AG04449 (cell line): ENCODE measurements at regions not wholly inside any gene's neighbourhood (a gene's known extent, or its start where the extent isn't known, plus 50 kb on each side); places are given as distances from the start of the nearest gene placed in this dataset.

Experiments used
- CTCF ChIA-PET: fragments of 350-600 bp; formaldehyde crosslinking; extraction: SDS; loops from one replicate; lab custom pipeline; 2021; ENCODE audit warnings: antibody characterized with exemption; lab: Yijun Ruan, JAX
- POLR2A ChIA-PET: fragments of 400-600, 350-600 bp; formaldehyde crosslinking; extraction: SDS; loops from one replicate; lab custom pipeline; 2020; ENCODE audit warnings: antibody characterized with exemption, inconsistent platforms; lab: Yijun Ruan, JAX
- DNase-seq: peaks from one replicate; pipeline ENCODE4 v3.0.0-alpha.2; 2010; ENCODE audit warnings: low read depth, low spot score
- H3K4me3 ChIP-seq: 2 replicates; pipeline ENCODE4 v1.5.1; 2011; ENCODE audit warnings: low read depth, mild to moderate bottlenecking, control low read depth, low read length
- CTCF ChIP-seq: IDR thresholded peaks from one replicate; pipeline ENCODE4 v1.5.1; 2011; ENCODE audit warnings: mild to moderate bottlenecking, moderate library complexity, low read length, control low read depth, inconsistent platforms; ENCODE audit not compliant: insufficient read depth; ENCODE audit errors: missing control alignments

DNA sequence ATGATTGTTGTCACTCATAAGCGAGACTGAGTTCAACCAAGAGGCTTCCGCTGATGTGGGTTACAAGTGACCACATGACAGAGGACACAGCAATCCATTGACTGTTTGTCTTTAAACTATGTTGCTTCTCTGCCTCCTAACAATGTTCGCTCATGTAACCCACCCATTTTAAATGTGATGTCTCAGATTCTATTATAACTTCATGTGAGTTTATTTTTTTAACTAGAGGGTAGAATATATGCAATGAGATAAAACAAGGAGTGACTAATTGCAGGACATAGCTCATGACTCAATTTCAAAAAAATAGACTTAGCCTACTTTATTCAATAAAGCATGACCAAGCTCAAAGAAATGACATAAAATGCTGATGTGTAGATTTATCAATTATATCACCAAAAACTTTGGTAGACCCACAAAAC lies 119.2 kb upstream of the SASH1 start:
- DNase-seq, result no peak
- no peak overlapping the region for H3K4me3 ChIP-seq
- CTCF ChIA-PET, result interaction anchor here (1.1 kb wide), 1 partner anchor 38 kb away, joined by 3 read pairs; no protein-coding TSS in a partner anchor
- TF ChIP-seq CTCF, result no peak
- POLR2A ChIA-PET, result no interaction called here

- ChIA-PET CTCF (interaction anchor here (1.6 to 2.4 kb wide), 2 partner anchors 25 to 49 kb away, joined by 5 to 9 read pairs; no protein-coding TSS in a partner anchor), POLR2A (no interaction called here)
- H3K4me3 ChIP-seq, result no peak overlapping the region
- no peak for TF ChIP-seq CTCF
- DNase-seq, result no peak
Observed at GRCh38 chr6:148225871-148226270, 116.8 kb upstream of the SASH1 start.

- H3K4me3 ChIP-seq, result no peak overlapping the region
- TF ChIP-seq CTCF, result no peak
- no peak for DNase-seq
- CTCF ChIA-PET, result interaction anchor here (0.9 to 2.4 kb wide), 3 partner anchors 25 to 302 kb away, joined by 3 to 9 read pairs (median 5); no protein-coding TSS in a partner anchor
- POLR2A ChIA-PET, result no interaction called here
Observed at GRCh38 chr6:148226284-148226683, 116.4 kb upstream of the SASH1 start.

DNA sequence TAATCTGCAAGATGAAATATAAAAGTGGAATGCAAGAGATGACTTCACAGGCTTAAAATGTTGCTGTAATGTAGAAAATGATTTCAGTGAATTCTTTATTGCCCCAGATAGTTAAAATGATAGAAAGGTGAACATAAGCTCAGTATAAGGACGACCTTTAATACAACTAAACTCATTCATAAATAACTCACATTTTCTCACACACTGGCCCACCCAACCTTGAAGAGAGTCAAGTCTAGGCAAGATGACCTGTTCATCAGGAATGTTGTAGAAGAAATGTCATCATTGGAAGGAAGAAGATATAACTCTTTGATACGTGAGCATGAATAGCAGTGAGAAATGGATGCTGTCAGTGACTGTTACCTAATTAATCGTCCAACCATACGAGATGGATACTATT lies 111.1 kb upstream of the SASH1 start:
- peak; percentile 57 for DNase-seq
- no peak for TF ChIP-seq CTCF
- H3K4me3 ChIP-seq, result no peak overlapping the region
- ChIA-PET POLR2A (interaction anchor here (1.1 kb wide), 1 partner anchor 9 kb away, joined by 3 read pairs; no protein-coding TSS in a partner anchor), CTCF (interaction anchor here (1.3 to 2.5 kb wide), 6 partner anchors 9 to 233 kb away, joined by 3 to 20 read pairs (median 8); no protein-coding TSS in a partner anchor)

DNA sequence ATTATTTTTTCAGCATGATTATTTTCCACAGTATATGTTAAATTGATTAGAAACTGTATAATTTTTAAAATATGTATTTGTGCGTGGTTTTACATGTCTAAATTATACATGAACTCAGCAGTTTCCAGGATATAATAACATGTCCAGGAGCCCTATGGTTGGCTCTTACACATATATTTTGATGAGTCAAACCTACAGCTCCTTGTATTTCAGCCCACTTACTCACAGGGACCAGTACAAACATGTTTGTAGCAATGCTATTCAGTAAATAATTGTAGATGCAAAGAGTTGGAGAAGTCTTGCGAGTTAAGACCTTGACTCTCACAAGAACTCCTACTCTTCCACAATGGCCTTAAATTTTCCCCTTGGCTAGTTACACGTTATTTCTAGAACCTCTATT lies 107.2 kb upstream of the SASH1 start:
- no peak overlapping the region for H3K4me3 ChIP-seq
- no peak for TF ChIP-seq CTCF
- DNase-seq, result no peak
- ChIA-PET CTCF (interaction anchor here (1.1 to 2.3 kb wide), 2 partner anchors 17 to 58 kb away, joined by 3 to 10 read pairs; no protein-coding TSS in a partner anchor), POLR2A (no interaction called here)

DNA sequence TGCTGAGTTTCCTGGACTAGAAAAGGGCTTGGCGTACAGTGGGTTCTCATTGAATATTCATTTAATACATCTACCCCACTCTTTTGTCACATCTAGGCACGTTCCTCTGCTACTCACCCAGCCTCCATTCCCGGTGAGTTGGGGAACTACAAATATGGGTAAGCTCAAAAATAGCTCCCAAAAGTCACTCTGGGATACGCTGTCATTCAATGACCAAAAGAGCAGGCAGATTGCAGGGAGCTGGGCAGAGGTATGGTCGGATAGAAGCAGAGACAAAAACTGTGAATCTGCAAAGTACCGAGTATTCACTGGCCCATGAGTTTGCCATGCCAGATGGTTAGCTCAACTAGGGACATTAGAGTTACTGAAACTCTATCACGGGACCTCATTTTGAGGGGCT lies 103.9 kb upstream of the SASH1 start:
- POLR2A ChIA-PET, result no interaction called here
- no peak for DNase-seq
- no peak overlapping the region for H3K4me3 ChIP-seq
- CTCF ChIA-PET, result interaction anchor here (1.7 to 2.5 kb wide), 2 partner anchors 12 to 61 kb away, joined by 5 to 13 read pairs; no protein-coding TSS in a partner anchor
- no peak for TF ChIP-seq CTCF
